ENCODE measurements at regions not wholly inside any gene's neighbourhood (a gene's known extent, or its start where the extent isn't known, plus 50 kb on each side); places are given as distances from the start of the nearest gene placed in this dataset.
"Not testable (repeated sequence)": the region's sequence is repeated elsewhere in the genome, so short reads cannot be mapped to it uniquely, and the experiment has no call there.

DNA sequence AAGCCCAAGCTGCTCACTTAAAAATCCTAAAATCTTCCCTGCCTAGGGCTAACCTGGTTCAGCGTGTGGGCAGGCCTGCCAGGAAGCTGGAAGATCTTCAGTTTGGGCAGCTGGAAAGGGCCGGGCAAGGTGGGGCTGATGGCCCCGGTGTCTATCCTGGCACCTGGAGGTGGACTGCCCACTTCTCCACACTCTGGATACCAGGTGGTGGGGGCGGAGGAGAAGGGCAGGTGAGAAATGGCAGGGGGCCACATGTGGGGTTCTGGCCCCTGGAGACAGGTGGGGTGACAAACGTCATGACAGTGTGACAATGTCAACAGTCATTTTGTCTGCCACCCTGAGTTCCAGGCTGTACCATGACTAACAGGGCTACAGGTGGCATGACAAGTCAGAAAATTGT lies 78.5 kb upstream of the C16orf82 start:
- Mint-ChIP-seq H3K27ac (ENCODE audit: unreplicated experiment) (no peak overlapping the region), H3K36me3 (ENCODE audit: insufficient read depth, unreplicated experiment) (no peaks in the 10 kb centered on the region), H3K4me3 (ENCODE audit: low read depth, unreplicated experiment) (no peak overlapping the region), H3K9me3 (ENCODE audit: low read depth, unreplicated experiment) (no peaks in the 10 kb centered on the region), H3K27me3 (ENCODE audit: unreplicated experiment) (peaks cover 46% of the 10 kb centered on the region), H3K4me1 (ENCODE audit: low read depth, unreplicated experiment) (no peaks in the 10 kb centered on the region)
- DNase-seq, result no peak
- CTCF ChIA-PET, result no interaction called here
- no TSS peak for BruUV-seq (replicated peaks)
- TF ChIP-seq, protein P1, sequence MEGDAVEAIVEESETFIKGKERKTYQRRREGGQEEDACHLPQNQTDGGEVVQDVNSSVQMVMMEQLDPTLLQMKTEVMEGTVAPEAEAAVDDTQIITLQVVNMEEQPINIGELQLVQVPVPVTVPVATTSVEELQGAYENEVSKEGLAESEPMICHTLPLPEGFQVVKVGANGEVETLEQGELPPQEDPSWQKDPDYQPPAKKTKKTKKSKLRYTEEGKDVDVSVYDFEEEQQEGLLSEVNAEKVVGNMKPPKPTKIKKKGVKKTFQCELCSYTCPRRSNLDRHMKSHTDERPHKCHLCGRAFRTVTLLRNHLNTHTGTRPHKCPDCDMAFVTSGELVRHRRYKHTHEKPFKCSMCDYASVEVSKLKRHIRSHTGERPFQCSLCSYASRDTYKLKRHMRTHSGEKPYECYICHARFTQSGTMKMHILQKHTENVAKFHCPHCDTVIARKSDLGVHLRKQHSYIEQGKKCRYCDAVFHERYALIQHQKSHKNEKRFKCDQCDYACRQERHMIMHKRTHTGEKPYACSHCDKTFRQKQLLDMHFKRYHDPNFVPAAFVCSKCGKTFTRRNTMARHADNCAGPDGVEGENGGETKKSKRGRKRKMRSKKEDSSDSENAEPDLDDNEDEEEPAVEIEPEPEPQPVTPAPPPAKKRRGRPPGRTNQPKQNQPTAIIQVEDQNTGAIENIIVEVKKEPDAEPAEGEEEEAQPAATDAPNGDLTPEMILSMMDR (IDR thresholded peaks at IDR 0.05; ENCODE audit: unreplicated experiment), result no peak
- intact Hi-C loops (cut with micrococcal nuclease; ENCODE audit: unreplicated experiment), result no loop called here

DNA sequence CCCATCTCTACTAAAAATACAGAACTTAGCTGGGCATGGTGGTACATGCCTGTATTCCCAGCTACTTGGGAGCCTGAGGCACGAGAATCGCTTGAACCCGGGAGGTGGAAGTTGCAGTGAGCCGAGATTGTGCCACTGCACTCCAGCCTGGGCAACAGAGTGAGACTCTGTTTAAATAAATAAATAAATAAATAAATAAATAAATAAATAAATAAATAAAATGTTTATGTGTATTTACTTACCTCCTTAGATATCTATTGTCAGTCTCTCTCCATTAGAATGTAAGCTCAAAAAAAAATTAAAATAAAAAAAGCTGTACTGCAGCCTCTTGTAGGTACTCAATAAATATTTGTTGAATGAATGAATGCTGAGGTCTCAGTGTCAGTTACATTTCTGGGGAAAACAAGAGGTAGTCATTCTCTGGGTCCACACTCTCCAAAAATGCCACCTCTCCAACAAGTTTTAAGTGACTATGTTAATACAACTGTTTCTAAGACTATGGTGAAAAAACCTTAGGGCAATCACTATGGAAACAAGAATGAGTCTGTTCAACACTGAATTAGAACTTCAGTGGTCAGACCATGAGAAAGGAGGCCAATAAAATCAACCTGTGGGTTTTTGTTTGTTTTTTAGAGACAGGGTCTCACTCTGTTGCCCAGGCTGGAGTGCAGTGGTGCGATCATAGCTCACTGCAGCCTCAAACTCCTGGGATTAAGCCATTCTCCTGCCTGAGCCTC lies 76.2 kb upstream of the C16orf82 start:
- DNase-seq; H3K4me3 Mint-ChIP-seq (ENCODE audit: low read depth, unreplicated experiment); H3K27ac Mint-ChIP-seq (ENCODE audit: unreplicated experiment); H3K9me3 Mint-ChIP-seq (ENCODE audit: low read depth, unreplicated experiment); intact Hi-C loops (cut with micrococcal nuclease; ENCODE audit: unreplicated experiment); BruUV-seq (replicated peaks); H3K36me3 Mint-ChIP-seq (ENCODE audit: insufficient read depth, unreplicated experiment); H3K4me1 Mint-ChIP-seq (ENCODE audit: low read depth, unreplicated experiment): not testable (repeated sequence)
- CTCF ChIA-PET, result interaction anchor here (0.7 kb wide), 1 partner anchor 260 kb away, joined by 3 read pairs; no protein-coding TSS in a partner anchor
- peaks cover 67% of the 10 kb centered on the region for H3K27me3 Mint-ChIP-seq (ENCODE audit: unreplicated experiment)

DNA sequence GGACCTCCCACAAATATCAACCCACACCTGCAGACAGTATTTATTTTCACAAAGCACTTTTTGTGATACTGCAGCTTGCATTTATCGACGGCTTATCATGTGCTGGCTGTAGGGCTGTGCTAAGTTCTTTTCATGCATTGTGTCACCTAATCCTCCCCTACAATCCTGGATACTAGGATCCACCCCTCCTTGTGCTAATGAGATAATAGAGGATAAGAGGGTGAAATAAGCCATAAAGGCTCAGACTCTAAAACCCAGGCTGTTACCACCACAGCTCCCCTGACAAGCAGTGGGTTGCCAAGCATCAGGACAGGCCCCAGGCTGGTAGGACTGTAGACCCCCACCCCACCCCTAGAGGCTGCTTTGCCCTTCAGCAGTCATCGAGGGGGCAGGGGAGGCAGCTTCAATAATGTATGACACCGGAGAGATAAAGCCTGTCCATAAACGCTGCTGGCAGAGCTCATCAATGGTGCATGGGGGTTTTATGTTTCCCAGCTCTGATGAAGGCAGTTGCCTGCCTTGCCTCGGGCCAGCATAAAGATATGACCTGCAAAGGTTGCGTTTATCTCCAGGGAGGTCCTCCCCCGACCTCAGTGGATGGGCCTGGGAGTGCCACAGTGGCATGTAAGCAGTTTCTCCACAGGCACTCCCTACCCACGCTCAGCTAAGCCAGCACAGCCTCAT lies 73.9 kb upstream of the C16orf82 start:
- no TSS peak for BruUV-seq (replicated peaks)

DNA sequence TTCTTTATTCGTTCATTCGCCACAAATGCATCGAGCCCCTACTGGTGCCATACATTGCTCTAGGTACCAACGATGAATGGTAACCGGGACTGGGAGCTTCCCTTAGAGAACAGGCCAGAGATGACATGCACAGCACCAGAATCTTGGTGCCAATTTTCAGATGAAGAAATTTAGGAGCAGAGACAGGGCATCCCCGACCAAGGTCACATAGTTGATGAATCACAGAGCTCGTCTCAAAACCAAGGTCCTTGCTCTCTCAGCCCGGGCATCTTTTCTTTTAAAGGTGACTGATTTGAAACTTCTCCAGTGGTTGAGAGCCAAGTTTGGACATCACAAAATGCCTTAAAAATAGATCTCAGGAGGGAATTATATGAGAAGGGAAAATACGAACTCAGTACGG lies 73.2 kb upstream of the C16orf82 start:
- no peaks in the 10 kb centered on the region for H3K9me3 Mint-ChIP-seq (ENCODE audit: low read depth, unreplicated experiment)
- CTCF ChIA-PET, result no interaction called here
- H3K4me3 Mint-ChIP-seq (ENCODE audit: low read depth, unreplicated experiment), result no peak overlapping the region
- no peaks in the 10 kb centered on the region for H3K4me1 Mint-ChIP-seq (ENCODE audit: low read depth, unreplicated experiment)
- peaks cover 51% of the 10 kb centered on the region for H3K27me3 Mint-ChIP-seq (ENCODE audit: unreplicated experiment)
- no TSS peak for BruUV-seq (replicated peaks)
- no peak overlapping the region for H3K27ac Mint-ChIP-seq (ENCODE audit: unreplicated experiment)
- DNase-seq, result no peak
- TF ChIP-seq, protein P1 (IDR thresholded peaks at IDR 0.05; ENCODE audit: unreplicated experiment), result no peak
- H3K36me3 Mint-ChIP-seq (ENCODE audit: insufficient read depth, unreplicated experiment), result no peaks in the 10 kb centered on the region
- intact Hi-C loops (cut with micrococcal nuclease; ENCODE audit: unreplicated experiment), result no loop called here

More for the DNA sequence above, 73.9 kb upstream of the C16orf82 start:
- H3K27ac Mint-ChIP-seq (ENCODE audit: unreplicated experiment), result no peak overlapping the region
- TF ChIP-seq, protein P1 (IDR thresholded peaks at IDR 0.05; ENCODE audit: unreplicated experiment), result no peak
- no peak overlapping the region for H3K4me3 Mint-ChIP-seq (ENCODE audit: low read depth, unreplicated experiment)
- CTCF ChIA-PET, result interaction anchor here (0.6 kb wide), 1 partner anchor 39 kb away, joined by 3 read pairs; no protein-coding TSS in a partner anchor
- no peaks in the 10 kb centered on the region for H3K9me3 Mint-ChIP-seq (ENCODE audit: low read depth, unreplicated experiment)
- H3K4me1 Mint-ChIP-seq (ENCODE audit: low read depth, unreplicated experiment), result no peaks in the 10 kb centered on the region
- no peaks in the 10 kb centered on the region for H3K36me3 Mint-ChIP-seq (ENCODE audit: insufficient read depth, unreplicated experiment)
- peaks cover 55% of the 10 kb centered on the region for H3K27me3 Mint-ChIP-seq (ENCODE audit: unreplicated experiment)
- DNase-seq, result no peak
- intact Hi-C loops (cut with micrococcal nuclease; ENCODE audit: unreplicated experiment), result no loop called here

DNA sequence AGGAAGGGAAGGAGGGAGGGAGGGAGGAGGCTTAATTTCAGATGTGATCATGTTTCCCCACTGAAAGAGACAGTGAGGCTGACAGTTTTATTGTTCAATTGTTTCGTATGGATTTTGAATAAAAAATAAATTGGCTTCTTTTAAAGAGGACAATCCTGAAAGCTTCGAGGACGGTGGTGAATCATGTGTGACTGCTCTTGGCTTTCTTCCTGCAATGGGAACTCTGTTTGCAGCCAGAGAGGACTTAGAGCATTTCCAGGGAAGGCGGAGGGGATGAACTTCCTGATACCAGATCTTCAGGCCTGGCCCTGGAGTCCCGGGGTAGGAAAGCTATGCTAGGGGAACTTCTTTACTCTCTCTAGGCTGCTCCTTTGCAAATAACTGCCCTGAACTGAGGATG lies 72.8 kb upstream of the C16orf82 start:
- Mint-ChIP-seq H3K4me3 (ENCODE audit: low read depth, unreplicated experiment) (no peak overlapping the region), H3K27me3 (ENCODE audit: unreplicated experiment) (peaks cover 51% of the 10 kb centered on the region), H3K4me1 (ENCODE audit: low read depth, unreplicated experiment) (no peaks in the 10 kb centered on the region), H3K9me3 (ENCODE audit: low read depth, unreplicated experiment) (no peaks in the 10 kb centered on the region), H3K36me3 (ENCODE audit: insufficient read depth, unreplicated experiment) (no peaks in the 10 kb centered on the region), H3K27ac (ENCODE audit: unreplicated experiment) (no peak overlapping the region)
- TF ChIP-seq, protein P1 (IDR thresholded peaks at IDR 0.05; ENCODE audit: unreplicated experiment), result no peak
- intact Hi-C loops (cut with micrococcal nuclease; ENCODE audit: unreplicated experiment), result no loop called here
- BruUV-seq (replicated peaks), result no TSS peak
- no peak for DNase-seq
- CTCF ChIA-PET, result no interaction called here

All from Calu3 (cell line).